ENCODE measurements at regions not wholly inside any gene's neighbourhood (a gene's known extent, or its start where the extent isn't known, plus 50 kb on each side); places are given as distances from the start of the nearest gene placed in this dataset.

DNA sequence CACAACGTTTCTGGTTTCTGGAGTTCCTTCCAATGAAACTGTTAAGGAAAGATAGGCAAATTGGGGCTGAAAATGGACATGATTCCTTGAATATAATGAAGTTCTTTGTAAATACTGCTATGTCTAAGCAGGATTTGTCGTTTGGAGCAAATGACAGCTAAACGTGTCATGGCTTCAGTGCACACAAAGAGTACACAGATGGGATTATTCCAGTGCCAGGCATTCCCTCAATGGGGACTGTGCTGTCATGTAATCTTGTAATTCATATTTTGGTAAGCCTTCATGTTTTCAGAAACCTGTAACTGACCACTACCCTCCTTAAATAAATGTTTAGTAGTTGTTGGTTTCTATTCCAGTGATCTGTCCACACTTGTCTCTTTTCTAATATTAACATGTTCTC is 404.7 kb upstream of the CDH7 start:
- no peak for DNase-seq
- intact Hi-C loops (cut with DNase I, micrococcal nuclease) = no loop called here
- ATAC-seq = no peak

DNA sequence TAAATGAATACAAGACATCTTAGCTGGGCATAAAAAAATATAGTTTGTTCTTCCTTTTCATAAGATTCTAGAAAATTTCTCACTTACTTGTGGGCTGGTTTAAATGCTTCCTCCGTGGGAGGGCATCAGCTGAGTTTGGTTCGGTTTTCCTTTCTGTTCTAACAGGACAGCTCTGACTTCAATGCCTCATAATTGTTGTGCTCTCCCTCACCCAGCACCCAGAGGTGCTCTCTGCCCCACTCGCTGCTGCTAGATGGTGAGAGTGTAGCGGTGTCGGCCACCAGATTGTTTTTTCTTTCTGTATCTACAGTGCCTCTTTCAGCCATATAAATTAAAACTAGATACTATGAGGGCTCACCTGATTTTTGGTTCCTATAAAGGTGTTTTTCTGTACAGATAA is 407.2 kb upstream of the CDH7 start:
- intact Hi-C loops (cut with DNase I, micrococcal nuclease) = no loop called here
- DNase-seq = no peak
- no peak for ATAC-seq

DNA sequence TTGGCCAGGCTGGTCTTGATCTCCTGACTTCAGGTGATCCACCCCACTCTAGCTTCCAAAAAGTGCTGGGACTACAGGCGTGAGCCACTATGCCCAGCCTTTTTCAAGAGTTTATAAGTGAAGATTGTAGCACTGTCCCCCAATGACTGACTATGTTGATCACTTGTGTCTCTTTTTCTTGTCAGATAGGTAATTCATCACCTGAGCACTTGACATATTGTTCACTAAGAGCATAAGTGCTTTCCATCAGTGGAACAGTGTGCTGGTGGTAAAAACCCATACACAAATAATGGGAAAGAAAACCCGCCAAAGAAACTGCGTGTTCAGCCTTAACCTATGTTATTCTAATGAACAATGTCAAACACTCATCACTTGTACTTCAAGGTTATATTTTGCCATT is 414.4 kb upstream of the CDH7 start:
- DNase-seq = no peak
- intact Hi-C loops (cut with DNase I, micrococcal nuclease) = no loop called here
- ATAC-seq = no peak

DNA sequence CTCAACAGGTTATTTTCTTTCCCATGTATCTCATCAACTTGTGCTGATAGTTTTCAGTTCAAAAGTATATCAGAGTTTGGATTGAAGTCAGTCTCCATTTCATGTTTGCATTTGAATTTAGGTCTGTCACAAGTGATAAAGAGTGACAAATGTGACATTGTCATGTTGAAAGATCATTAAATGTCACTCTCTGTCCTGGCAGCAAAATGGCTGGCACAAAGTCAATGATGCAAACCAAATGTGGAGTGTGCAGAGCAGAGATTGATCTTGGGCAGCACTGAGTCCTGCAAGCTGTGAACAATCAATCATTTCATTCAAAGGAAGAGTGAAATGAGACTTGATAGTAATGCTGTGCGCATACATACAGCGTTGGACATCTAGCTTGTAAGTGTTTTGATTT is 421.8 kb upstream of the CDH7 start:
- DNase-seq = no peak
- no peak for ATAC-seq
- intact Hi-C loops (cut with DNase I, micrococcal nuclease) = no loop called here

DNA sequence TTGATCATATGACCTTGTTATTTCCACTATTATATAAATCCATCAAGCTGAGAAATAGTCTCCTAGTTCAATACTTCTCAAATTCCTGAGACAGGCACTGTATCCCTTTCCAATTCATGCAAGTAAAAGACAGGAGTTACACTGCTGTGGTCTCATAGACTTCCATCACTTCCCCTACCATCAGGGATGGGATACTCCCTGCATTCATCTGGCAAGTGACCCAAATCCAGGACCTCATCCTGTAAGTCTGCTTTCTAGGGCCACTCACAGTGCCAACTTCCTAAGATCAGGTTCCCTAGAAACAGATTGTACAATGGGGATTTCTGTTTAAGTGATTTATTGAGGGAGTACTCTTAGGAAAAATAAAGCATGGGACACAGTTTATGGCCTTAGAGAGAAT is 424.0 kb upstream of the CDH7 start:
- intact Hi-C loops (cut with DNase I, micrococcal nuclease) = no loop called here
- no peak for ATAC-seq

DNA sequence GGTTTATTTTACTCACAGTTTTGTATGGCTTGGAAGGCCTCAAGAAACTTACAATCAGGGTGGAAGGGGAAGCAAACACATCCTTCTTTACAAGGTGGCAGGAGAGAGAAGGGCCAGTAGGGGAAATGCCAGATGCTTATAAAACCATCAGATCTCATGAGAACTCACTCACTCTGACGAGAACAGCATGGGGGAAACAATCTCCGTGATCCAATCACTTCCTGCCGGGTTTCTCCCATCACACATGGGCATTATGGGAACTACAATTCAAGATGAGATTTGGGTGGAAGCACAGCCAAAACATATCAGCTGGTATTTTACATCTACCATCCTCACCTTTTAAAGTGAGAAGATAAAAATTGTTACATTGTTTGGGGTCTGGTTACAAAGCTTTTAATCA is 427.9 kb upstream of the CDH7 start:
- ATAC-seq = no peak
- DNase-seq = no peak
- intact Hi-C loops (cut with DNase I, micrococcal nuclease) = no loop called here

More for the DNA sequence above, 424.0 kb upstream of the CDH7 start:
- DNase-seq = no peak

DNA sequence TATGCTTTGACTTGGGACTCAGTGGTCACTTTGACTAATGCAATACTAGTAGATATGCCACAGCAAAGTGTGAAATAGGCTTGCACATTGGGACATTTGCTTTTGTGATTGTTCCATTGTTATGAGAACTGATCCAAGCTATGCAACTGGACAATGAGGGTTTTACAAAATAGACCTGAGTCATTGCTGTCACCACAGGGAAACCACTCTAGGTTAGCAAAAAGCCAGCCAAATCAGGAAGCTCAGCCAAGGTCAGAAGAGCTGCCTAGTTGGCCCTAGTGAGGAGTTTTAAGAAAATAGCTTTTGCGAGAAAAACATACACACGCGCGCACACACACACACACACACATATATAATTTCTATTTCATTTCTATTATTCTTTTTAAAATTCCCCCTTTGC is 452.4 kb upstream of the CDH7 start:
- ATAC-seq (no peak), DNase-seq (no peak)
- intact Hi-C loops (cut with DNase I, micrococcal nuclease) = no loop called here

DNA sequence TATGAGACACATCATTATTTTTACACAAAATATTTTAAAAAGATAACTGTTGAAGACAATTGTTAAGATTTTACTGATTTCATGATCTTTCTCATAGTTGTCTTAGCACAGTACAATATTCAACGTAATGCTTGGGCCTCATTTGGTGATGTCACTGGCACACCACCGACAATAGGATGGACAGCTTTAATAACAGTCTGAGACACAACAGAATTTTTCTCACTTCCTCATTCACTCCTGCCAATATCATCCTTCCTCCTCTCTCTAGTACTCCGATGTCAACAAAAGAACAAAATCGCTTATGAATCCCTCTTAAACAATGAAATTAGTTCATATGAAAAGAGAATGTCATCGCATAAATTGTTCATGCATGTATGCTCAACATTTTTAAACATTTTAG is 461.9 kb upstream of the CDH7 start:
- intact Hi-C loops (cut with DNase I, micrococcal nuclease) = no loop called here
- ATAC-seq (no peak), DNase-seq (no peak)

DNA sequence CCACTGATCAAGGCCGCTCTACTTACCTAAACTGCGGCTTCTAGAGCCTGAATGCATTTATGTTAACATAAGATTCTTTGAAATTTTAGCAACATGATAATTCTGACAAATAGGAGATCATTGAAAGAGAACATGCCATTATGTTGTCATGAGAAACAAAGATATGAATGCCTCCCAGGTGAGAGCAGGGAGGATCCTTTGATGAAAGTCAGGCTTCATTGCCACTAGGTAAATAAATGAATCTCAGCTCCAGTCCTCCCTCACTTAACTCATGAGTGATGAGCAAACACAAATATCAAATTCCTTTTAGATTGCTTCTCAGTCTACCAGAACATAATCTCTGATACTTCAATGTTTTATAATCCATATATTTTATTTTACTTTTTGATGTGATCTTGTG is 463.2 kb upstream of the CDH7 start:
- ATAC-seq = no peak
- intact Hi-C loops (cut with DNase I, micrococcal nuclease) = no loop called here
- DNase-seq = no peak

DNA sequence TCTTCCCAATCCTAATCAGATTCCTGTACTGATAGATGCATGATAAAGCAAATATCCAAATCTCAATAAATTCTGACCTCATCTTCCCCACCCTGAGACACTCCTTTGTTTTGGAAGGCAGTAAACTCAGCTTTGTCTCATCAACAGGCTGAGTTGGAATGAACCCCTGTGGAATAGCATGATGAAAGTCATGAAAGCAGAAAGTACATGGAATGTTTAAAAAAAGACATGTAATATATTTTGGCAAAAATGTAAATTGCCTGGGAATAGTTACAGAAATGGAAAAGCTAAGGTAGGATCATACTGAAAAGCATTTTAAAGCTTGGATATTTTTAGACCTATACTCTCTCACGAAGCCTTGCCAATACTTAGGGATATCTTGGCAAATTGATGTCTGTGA is 468.7 kb upstream of the CDH7 start:
- DNase-seq (no peak), ATAC-seq (no peak)
- intact Hi-C loops (cut with DNase I, micrococcal nuclease) = no loop called here

DNA sequence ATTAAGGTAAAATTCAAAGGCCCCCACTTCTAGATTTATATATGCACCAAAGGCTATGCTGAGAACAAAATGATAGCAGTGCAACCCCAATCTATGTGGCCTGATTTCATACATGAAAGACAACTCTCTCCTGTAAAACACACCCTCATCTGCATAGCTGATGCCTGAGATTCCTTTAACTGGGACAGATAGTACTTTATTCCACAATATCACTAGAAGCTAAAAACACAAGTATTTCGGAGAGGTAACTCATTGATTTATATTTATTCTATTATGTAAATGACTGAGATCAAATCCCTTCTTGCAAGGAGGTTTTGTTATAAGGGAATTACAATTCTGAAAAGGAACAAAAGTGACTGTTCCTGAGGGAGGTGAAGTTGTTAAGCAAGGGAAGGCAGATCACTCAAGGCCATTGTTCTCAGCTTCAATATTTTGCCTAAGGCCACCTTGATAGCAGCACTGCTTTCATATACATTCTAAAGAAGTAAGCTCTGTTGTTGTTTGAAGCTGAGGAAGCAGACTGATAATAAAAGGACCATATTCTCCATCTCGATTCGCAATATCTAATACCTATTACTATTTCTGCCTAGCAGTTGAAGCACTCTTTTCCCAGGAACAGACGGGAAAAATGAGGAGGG is 471.0 kb upstream of the CDH7 start:
- intact Hi-C loops (cut with DNase I, micrococcal nuclease) = no loop called here
- DNase-seq (no peak), ATAC-seq (no peak)

DNA sequence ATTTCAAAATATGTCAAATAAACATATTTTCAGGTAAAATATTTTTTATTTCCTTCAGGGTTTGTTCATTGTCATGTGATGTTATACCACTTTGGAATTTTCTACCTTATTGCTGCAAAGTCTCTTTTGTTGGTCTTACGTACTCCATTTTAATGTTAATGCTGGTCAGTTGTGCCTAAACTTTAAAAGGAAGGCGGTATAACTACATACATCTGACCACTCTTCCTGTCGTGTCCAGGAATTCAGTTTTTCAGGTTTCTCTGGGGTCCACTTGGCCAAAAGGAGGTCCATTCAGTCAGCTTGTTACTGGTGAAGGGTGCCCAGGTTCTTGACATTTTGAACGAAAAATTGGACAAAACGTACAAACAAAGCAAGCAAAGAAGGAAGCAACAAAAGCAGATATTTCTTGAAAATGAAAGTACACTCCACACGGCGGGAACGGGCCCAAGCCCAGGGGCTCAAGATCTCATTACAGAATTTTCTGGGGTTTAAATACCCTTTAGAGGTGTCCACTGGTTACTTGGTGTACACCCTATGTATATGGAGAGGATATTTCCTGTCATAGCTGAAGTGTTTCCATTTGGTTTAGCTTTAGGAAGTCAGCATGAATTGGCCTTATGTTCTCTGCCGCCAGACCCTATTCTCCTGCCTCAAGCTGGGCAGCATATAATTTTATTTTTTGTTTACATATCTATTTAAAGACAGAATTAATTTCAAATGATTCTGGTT is 471.7 kb upstream of the CDH7 start:
- DNase-seq (no peak), ATAC-seq (no peak)
- intact Hi-C loops (cut with DNase I, micrococcal nuclease) = no loop called here

DNA sequence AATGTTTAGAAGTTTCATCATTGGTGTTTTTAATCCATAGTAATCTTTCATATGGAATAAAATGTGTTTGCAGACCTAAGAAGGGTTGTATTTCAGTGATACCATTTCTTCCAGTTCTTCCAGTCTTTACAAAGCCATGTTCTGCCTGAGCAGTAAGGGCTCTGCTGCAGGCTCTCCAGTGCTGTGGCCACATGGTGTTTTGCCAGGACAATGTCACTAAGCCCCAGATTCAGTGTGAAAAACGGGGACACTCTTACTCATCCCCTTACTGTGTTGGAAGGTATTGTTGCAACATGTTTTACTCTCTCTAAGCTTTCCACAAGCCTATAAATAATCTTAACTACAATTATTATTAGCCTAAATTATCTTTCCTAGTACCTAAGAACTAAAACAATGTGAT is 481.4 kb upstream of the CDH7 start:
- DNase-seq (no peak), ATAC-seq (no peak)
- intact Hi-C loops (cut with DNase I, micrococcal nuclease) = no loop called here

DNA sequence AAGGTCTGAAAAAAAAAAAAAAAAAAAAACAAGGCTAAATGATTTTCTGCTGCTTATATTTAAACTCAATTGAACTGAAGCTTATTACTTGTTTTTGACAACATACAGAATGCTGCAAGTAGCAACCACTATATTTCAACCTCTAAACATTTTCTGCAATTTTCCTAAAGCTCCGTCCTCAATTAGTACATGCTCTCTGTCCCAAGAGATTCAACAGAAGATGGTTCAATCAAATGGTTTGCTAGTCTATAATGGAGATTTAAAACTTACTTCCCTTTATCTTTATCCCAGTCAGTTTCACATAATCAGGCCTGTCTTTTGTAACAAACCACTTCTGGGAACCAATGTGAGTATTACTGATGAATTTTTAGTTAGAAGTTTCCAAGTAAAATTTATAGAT is 485.1 kb upstream of the CDH7 start:
- ATAC-seq = no peak
- no peak for DNase-seq
- intact Hi-C loops (cut with DNase I, micrococcal nuclease) = no loop called here

DNA sequence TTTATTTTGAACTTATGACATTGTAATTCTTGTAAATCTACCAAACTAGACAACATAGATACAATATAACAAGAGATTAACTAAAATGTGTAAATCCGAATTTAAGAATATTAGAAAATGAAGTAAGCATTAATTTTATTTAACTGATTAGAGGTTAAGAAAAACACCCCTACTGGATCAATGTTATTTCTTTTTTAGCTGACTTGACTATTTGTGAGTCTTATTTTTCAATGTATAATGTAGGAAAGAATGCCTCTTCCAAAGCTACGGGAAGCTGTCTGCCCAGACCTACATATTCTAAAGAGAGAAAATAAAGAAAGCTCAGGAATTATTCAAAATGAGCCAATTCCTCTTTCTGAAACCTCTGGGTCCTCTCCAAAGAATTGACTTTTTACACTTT is 490.8 kb upstream of the CDH7 start:
- no peak for DNase-seq
- no peak for ATAC-seq
- intact Hi-C loops (cut with DNase I, micrococcal nuclease) = no loop called here

DNA sequence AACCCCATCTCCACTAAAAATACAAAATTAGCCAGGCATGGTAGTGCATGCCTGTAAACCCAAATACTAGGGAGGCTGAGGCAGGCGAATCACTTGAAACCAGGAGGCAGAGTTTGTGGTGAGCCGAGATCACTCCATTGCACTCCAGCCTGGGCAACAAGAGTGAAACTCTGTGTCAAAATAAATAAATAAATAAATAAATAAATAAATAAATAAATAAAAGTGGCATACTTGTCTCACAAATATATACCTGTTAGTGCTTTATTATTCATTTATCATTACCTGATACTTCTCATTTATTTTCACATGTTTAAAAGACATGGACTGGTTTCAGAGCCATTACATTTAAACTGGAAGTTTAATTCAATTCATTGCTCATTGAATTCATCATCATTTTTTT is 491.4 kb upstream of the CDH7 start:
- ATAC-seq (no peak), DNase-seq (no peak)
- intact Hi-C loops (cut with DNase I, micrococcal nuclease) = no loop called here

DNA sequence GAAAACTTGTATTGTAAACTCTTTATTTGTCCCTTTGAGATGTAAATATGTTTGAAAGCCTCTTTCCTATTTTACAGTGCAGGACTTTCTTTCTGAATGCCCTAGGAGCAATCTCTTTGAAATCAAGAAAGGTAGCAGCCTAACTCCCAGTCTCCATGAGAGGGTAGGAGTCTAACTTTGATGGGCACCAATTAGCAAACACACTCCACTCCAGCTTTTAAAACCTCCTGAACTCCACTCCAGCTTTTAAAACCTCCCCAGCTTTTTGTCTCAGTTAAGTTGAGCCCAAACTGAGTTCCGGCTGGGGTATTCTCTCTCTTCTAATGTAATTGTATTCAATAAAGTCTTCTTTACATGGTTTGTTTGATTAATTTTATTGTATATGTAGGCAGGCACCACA is 493.7 kb upstream of the CDH7 start:
- ATAC-seq (no peak), DNase-seq (no peak)
- intact Hi-C loops (cut with DNase I, micrococcal nuclease) = no loop called here

DNA sequence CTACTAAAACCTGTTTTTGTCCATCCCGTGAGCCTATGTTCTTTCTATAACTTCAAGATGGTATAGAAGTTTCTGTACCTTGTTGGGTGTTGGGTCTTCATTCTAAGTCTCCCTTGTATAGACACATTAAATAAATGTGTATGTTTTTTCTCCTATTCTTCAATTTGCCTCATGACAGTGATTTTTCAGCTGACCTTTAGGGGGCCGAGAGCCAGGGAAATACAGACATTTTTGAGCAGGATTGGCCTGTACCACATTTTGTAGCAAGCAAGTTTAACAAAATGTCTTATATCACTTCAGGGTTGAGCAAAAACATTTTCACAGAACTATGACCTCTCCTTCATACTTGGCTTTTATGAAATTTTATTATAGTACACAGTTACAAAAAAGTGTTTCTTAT is 495.4 kb upstream of the CDH7 start:
- DNase-seq = no peak
- no peak for ATAC-seq
- intact Hi-C loops (cut with DNase I, micrococcal nuclease) = no loop called here

DNA sequence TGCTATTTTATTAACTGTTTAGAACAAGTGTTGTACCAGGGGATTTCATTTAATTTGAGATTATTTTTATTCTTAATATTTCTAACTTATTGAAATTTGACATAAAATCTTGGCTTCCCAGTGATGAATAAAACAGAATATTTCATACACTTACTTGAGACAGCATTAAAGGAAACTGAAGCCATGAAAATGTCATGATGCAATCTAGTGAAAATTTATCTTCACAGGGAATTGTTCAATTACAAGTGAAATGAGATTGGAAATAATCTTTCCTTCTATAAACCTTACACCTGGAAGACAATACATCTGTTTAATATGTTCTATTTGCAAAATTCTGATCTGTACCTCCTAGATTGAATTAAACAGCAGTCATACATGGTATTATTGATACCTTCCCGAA is 511.0 kb upstream of the CDH7 start:
- DNase-seq (no peak), ATAC-seq (no peak)
- intact Hi-C loops (cut with DNase I, micrococcal nuclease) = no loop called here

DNA sequence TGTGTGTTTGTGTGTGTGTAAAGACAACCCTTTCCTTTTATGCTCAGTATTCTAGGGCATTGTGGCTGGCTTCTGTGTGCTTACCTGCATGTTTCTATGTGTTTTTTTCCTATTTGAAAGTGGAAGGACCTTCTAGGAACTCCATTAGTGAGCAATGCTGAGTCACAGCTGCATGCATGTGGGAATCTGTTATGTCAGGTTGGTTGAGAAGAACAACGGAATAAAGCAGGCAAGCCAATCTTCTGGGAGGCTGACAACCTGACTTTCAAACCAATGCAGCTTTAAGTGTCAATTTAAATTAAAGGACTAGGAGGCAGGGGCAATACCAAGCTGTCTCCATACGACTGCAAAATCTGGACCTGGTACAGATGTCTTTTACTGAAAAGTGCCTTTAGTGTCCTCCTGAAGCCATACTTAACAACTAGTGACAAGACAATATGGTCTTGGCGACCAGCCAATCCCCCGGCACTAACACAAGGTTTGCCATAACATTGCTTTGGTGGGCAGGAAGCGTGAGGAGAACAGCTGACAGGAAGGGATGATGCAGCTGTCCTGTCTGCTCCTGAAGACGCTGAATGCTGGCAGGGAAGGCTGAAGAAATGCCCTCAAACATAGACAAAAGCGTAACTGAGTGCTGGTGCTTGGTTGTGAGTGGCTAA is 514.7 kb upstream of the CDH7 start:
- intact Hi-C loops (cut with DNase I, micrococcal nuclease) = no loop called here
- no peak for DNase-seq
- ATAC-seq = no peak

DNA sequence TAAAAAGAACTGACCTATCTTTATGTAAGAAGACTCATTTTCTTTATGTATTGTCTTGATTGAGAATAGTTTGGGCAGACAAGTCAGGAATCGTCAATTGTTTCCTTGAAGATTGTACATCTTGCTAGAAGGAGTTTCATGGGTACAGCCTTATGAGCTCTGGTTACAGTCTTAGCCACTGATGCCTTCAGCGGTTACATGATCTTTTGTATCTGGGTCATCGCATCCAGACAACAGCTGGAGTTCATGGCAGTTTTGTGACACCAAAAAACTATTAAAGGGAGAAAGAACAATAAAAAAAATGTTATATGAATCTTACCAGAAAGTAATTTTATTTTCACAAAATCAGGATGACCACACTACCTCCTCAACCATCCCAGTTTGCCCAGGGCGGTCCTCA is 520.5 kb upstream of the CDH7 start:
- no peak for ATAC-seq
- intact Hi-C loops (cut with DNase I, micrococcal nuclease) = no loop called here

More for the DNA sequence above, 520.5 kb upstream of the CDH7 start:
- DNase-seq = no peak
